Stimulated activated naive CD8-positive, alpha-beta T cell treated with anti-CD3 and anti-CD28 coated beads, Interleukin-15, Interleukin-2, amounts not matched to agents 100 U/mL and 50 U/mL, for 24 hours (primary cell): ENCODE measurements at regions not wholly inside any gene's neighbourhood (a gene's known extent, or its start where the extent isn't known, plus 50 kb on each side); places are given as distances from the start of the nearest gene placed in this dataset.

Source experiments
- ATAC-seq: fragments of 150-1000 bp; cut with Tn5 transposase; one replicate; pipeline ENCODE4 v1.10.0; 2021
- DNase-seq: peaks from one replicate; pipeline ENCODE4 v3.0.0; 2021

- DNase-seq (no peak), ATAC-seq (no peak)
Measured at GRCh38 chr22:44591146-44591790, 93.2 kb upstream of the RTL6 start.

- no peak for DNase-seq
- ATAC-seq: no peak
Measured at GRCh38 chr22:44590291-44590690, 92.3 kb upstream of the RTL6 start.

GRCh38 chr22:44589831-44590230 is 91.8 kb upstream of the RTL6 start:
- DNase-seq: no peak
- no peak for ATAC-seq

- DNase-seq: no peak
- no peak for ATAC-seq
Measured at GRCh38 chr22:44588348-44588747, 90.3 kb upstream of the RTL6 start.

GRCh38 chr22:44587737-44588310 is 89.8 kb upstream of the RTL6 start:
- DNase-seq: no peak
- ATAC-seq: no peak

- DNase-seq (no peak), ATAC-seq (no peak)
Measured at GRCh38 chr22:44586999-44587736, 89.1 kb upstream of the RTL6 start.

- ATAC-seq: no peak
Measured at GRCh38 chr22:44586351-44586990, 88.4 kb upstream of the RTL6 start.

GRCh38 chr22:44585559-44586350 is 87.7 kb upstream of the RTL6 start:
- peak; percentile 0 for DNase-seq

More at GRCh38 chr22:44586351-44586990, 88.4 kb upstream of the RTL6 start:
- no peak for DNase-seq

GRCh38 chr22:44584256-44584902 is 86.3 kb upstream of the RTL6 start:
- DNase-seq (peak; percentile 0), ATAC-seq (no peak)

More at GRCh38 chr22:44585559-44586350, 87.7 kb upstream of the RTL6 start:
- ATAC-seq: no peak

GRCh38 chr22:44583854-44584253 is 85.8 kb upstream of the RTL6 start:
- no peak for DNase-seq

GRCh38 chr22:44583061-44583760 is 85.2 kb upstream of the RTL6 start:
- no peak for DNase-seq
- ATAC-seq: no peak

More at GRCh38 chr22:44583854-44584253, 85.8 kb upstream of the RTL6 start:
- no peak for ATAC-seq

- ATAC-seq (no peak), DNase-seq (no peak)
Measured at GRCh38 chr22:44582016-44582415, 84.0 kb upstream of the RTL6 start.

GRCh38 chr22:44581096-44581435 is 83.0 kb upstream of the RTL6 start:
- ATAC-seq (no peak), DNase-seq (no peak)

GRCh38 chr22:44580176-44581095 is 82.4 kb upstream of the RTL6 start:
- no peak for DNase-seq
- no peak for ATAC-seq

GRCh38 chr22:44578516-44579230 is 80.6 kb upstream of the RTL6 start:
- DNase-seq: no peak
- no peak for ATAC-seq

GRCh38 chr22:44578110-44578457 is 80.1 kb upstream of the RTL6 start:
- DNase-seq (no peak), ATAC-seq (no peak)

GRCh38 chr22:44577391-44578109 is 79.5 kb upstream of the RTL6 start:
- ATAC-seq (no peak), DNase-seq (no peak)
